H1 (cell line): ENCODE measurements at regions not wholly inside any gene's neighbourhood (a gene's known extent, or its start where the extent isn't known, plus 50 kb on each side); places are given as distances from the start of the nearest gene placed in this dataset.

Source experiments
- CTCF ChIA-PET: fragments of 300-600 bp; sonication (Branson Sonifier 250); formaldehyde crosslinking; loops from one replicate; lab custom pipeline; 2021; ENCODE audit not compliant: partially characterized antibody; lab: Charles Lee
- POLR2A ChIA-PET: fragments of 300-600 bp; sonication (Branson Sonifier 250); formaldehyde crosslinking; loops from one replicate; lab custom pipeline; 2021; ENCODE audit warnings: inconsistent platforms; ENCODE audit not compliant: partially characterized antibody; lab: Charles Lee
- DNase-seq, 2 experiments: peaks; one replicate each; pipeline versions ENCODE4 v3.0.0 to v3.0.0-alpha.2; 2010 to 2022; ENCODE audit warnings: low spot score in 2 of 2, low read depth in 1 of 2, mixed read lengths in 1 of 2
- FAIRE-seq: peaks from 2 replicates; lab custom pipeline; 2011; peaks lifted over from hg19 to GRCh38; lab: Jason Lieb, UNC
- H2AFZ ChIP-seq: 2 replicates; pipeline ENCODE4 v1.8.1; 2012; ENCODE audit warnings: low read length, inconsistent platforms
- H2AK5ac ChIP-seq: 2 replicates; pipeline ENCODE4 v1.6.1; 2013; ENCODE audit warnings: low read depth, low read length
- H2BK120ac ChIP-seq: replicated peaks from 2 replicates; pipeline ENCODE3; 2013; ENCODE audit warnings: low read depth, low read length, inconsistent platforms
- H2BK12ac ChIP-seq: 2 replicates; pipeline ENCODE4 v1.6.1; 2013; ENCODE audit warnings: low read depth, low read length
- H2BK15ac ChIP-seq: 2 replicates; pipeline ENCODE4 v1.6.1; 2013; ENCODE audit warnings: low read length
- H2BK20ac ChIP-seq: 2 replicates; pipeline ENCODE4 v1.6.1; 2013; ENCODE audit warnings: low read length
- H2BK5ac ChIP-seq: 2 replicates; pipeline ENCODE4 v1.6.1; 2013; ENCODE audit warnings: low read depth, low read length
- H3K14ac ChIP-seq: 2 replicates; pipeline ENCODE4 v1.6.1; 2013; ENCODE audit warnings: inconsistent platforms; ENCODE audit not compliant: insufficient read length
- H3K18ac ChIP-seq: 2 replicates; pipeline ENCODE4 v1.6.1; 2013; ENCODE audit warnings: low read length; ENCODE audit errors: extremely low read depth
- H3K23ac ChIP-seq: 2 replicates; pipeline ENCODE4 v1.6.1; 2013; ENCODE audit warnings: inconsistent platforms; ENCODE audit not compliant: insufficient read length
- H3K23me2 ChIP-seq: 2 replicates; pipeline ENCODE4 v1.6.1; 2013; ENCODE audit warnings: low read depth, low read length
- H3K27ac ChIP-seq: 2 replicates; pipeline ENCODE4 v1.6.1; 2011; ENCODE audit warnings: low read depth, low read length, inconsistent platforms
- H3K27me3 ChIP-seq, 4 experiments: replicated peaks in 1 of 4; 1 replicate in 1 of 4; 2 replicates in 3 of 4; pipeline versions ENCODE4 v1.6.1 to v1.8.1; 2011 to 2013; ENCODE audit warnings: low read length in 3 of 4, mild to moderate bottlenecking in 3 of 4, inconsistent platforms in 2 of 4, mixed read lengths in 2 of 4, moderate library complexity in 1 of 4; ENCODE audit not compliant: control insufficient read depth in 3 of 4, insufficient read depth in 3 of 4; ENCODE audit errors: extremely low read depth in 1 of 4
- H3K36me3 ChIP-seq, 4 experiments: 2 replicates each; pipeline versions ENCODE4 v1.6.1 to v1.8.1; 2011 to 2013; ENCODE audit warnings: mild to moderate bottlenecking in 4 of 4, low read length in 3 of 4, moderate library complexity in 2 of 4, control low read depth in 1 of 4, inconsistent platforms in 1 of 4; ENCODE audit not compliant: insufficient read depth in 4 of 4, control insufficient read depth in 2 of 4
- H3K4ac ChIP-seq: replicated peaks from 2 replicates; pipeline ENCODE3; 2013; ENCODE audit warnings: low read length, low read depth, mixed read lengths, inconsistent platforms; ENCODE audit not compliant: insufficient read length
- H3K4me1 ChIP-seq, 4 experiments: replicated peaks in 1 of 4; 1 replicate in 1 of 4; 2 replicates in 3 of 4; pipeline versions ENCODE4 v1.6.1 to v1.8.1; 2011 to 2013; ENCODE audit warnings: low read length in 3 of 4, inconsistent platforms in 2 of 4, mixed read lengths in 1 of 4; ENCODE audit not compliant: insufficient read depth in 4 of 4, control insufficient read depth in 3 of 4
- H3K4me2 ChIP-seq, 2 experiments: 2 replicates each; pipeline versions ENCODE4 v1.6.1 to v1.8.1; 2011 to 2013; ENCODE audit warnings: low read depth in 2 of 2, low read length in 2 of 2, control low read depth in 1 of 2, inconsistent platforms in 1 of 2, mild to moderate bottlenecking in 1 of 2; ENCODE audit not compliant: insufficient read depth in 1 of 2
- H3K4me3 ChIP-seq, 4 experiments: fragments of 200-600, 300-600 bp in 1 of 4; sonication (generic), shearing (Covaris generic), sonication (Bioruptor Twin) in 1 of 4; 2 replicates each; pipeline versions ENCODE4 v1.5.1 to v1.8.1; 2011 to 2016; ENCODE audit warnings: low read length in 4 of 4, low read depth in 3 of 4, control low read depth in 2 of 4, inconsistent platforms in 2 of 4, mild to moderate bottlenecking in 2 of 4, mixed read lengths in 1 of 4, moderate library complexity in 1 of 4; ENCODE audit not compliant: insufficient read depth in 2 of 4; ENCODE audit errors: extremely low read depth in 1 of 4
- H3K56ac ChIP-seq: replicated peaks from 2 replicates; pipeline ENCODE3; 2013; ENCODE audit warnings: low read depth, mild to moderate bottlenecking, mixed read lengths, low read length, inconsistent platforms; ENCODE audit not compliant: insufficient read length
- H3K79me1 ChIP-seq: 2 replicates; pipeline ENCODE4 v1.6.1; 2013; ENCODE audit warnings: low read depth, low read length, control low read depth
- H3K79me2 ChIP-seq, 2 experiments: 2 replicates each; pipeline versions ENCODE4 v1.6.1 to v1.8.1; 2012 to 2013; ENCODE audit warnings: low read length in 2 of 2, mild to moderate bottlenecking in 2 of 2, inconsistent platforms in 1 of 2; ENCODE audit not compliant: insufficient read depth in 2 of 2, control insufficient read depth in 1 of 2
- H3K9ac ChIP-seq, 4 experiments: replicated peaks in 1 of 4; 1 replicate in 1 of 4; 2 replicates in 3 of 4; pipeline versions ENCODE4 v1.6.1 to v1.8.1; 2011 to 2013; ENCODE audit warnings: low read depth in 3 of 4, low read length in 3 of 4, control low read depth in 2 of 4, mild to moderate bottlenecking in 2 of 4, moderate library complexity in 2 of 4, inconsistent platforms in 1 of 4; ENCODE audit errors: extremely low read depth in 1 of 4
- H3K9me3 ChIP-seq, 2 experiments: 2 replicates each; pipeline versions ENCODE4 v1.6.1 to v1.8.1; 2012 to 2013; ENCODE audit warnings: mild to moderate bottlenecking in 2 of 2, moderate library complexity in 2 of 2, control low read depth in 1 of 2, inconsistent platforms in 1 of 2, low read depth in 1 of 2, low read length in 1 of 2, mixed read lengths in 1 of 2; ENCODE audit not compliant: insufficient read depth in 2 of 2
- H4K20me1 ChIP-seq, 2 experiments: replicated peaks in 1 of 2; 2 replicates each; pipeline versions ENCODE3 to v1.8.1; 2011 to 2013; ENCODE audit warnings: inconsistent platforms in 2 of 2, low read length in 2 of 2, mild to moderate bottlenecking in 1 of 2; ENCODE audit not compliant: insufficient read depth in 2 of 2, control insufficient read depth in 1 of 2
- H4K5ac ChIP-seq: 2 replicates; pipeline ENCODE4 v1.6.1; 2013; ENCODE audit warnings: low read length, low read depth, mixed read lengths, inconsistent platforms; ENCODE audit not compliant: insufficient read length
- H4K8ac ChIP-seq: 2 replicates; pipeline ENCODE4 v1.8.0; 2013; ENCODE audit warnings: mild to moderate bottlenecking, moderate library complexity, low read length, inconsistent platforms; ENCODE audit not compliant: insufficient read depth; ENCODE audit errors: extremely low read depth
- H4K91ac ChIP-seq: replicated peaks from 2 replicates; pipeline ENCODE3; 2013; ENCODE audit warnings: low read length, mixed read lengths, inconsistent platforms; ENCODE audit not compliant: insufficient read length
- EGR1 ChIP-seq: IDR thresholded peaks from 2 replicates; pipeline ENCODE4 v1.6.1; 2011; ENCODE audit warnings: low read depth, low read length, borderline replicate concordance
- WGBS, 2 experiments: shearing (Covaris generic) in 1 of 2; methylation state at CpG; one replicate each; pipeline versions ENCODE4 v1.1.6 to v1.1.7; 2013 to 2015; ENCODE audit warnings: low lambda C conversion rate in 2 of 2, mixed read lengths in 2 of 2, inconsistent platforms in 1 of 2, low coverage in 1 of 2, missing lambda C conversion rate in 1 of 2; ENCODE audit not compliant: insufficient replicate concordance in 2 of 2, insufficient coverage in 1 of 2, insufficient read length in 1 of 2; ENCODE audit errors: extremely low coverage in 1 of 2, missing lambda C conversion rate in 1 of 2; 5-methylcytosine and 5-hydroxymethylcytosine counted together

- Histone ChIP-seq H3K14ac (no peak overlapping the region), H3K9ac (no peak overlapping the region), H4K8ac (no peak overlapping the region), H2BK15ac (no peak overlapping the region), H3K4me1 (no peaks in the 10 kb centered on the region; a peak in 1 of 7 replicates), H4K5ac (no peak overlapping the region), H2BK20ac (no peak overlapping the region), H3K36me3 (no peaks in the 10 kb centered on the region), H2AFZ (no peak overlapping the region), H2BK12ac (no peak overlapping the region), H3K56ac (no peak overlapping the region), H2BK5ac (no peak overlapping the region), H3K4me3 (no peak overlapping the region), H3K23me2 (no peaks in the 10 kb centered on the region), H4K91ac (no peak overlapping the region), H3K27ac (no peak overlapping the region), H3K18ac (no peak overlapping the region), H3K9me3 (no peaks in the 10 kb centered on the region), H3K79me1 (no peaks in the 10 kb centered on the region), H2BK120ac (no peak overlapping the region), H3K23ac (no peak overlapping the region), H2AK5ac (no peak overlapping the region), H3K4me2 (no peak overlapping the region), H3K79me2 (no peaks in the 10 kb centered on the region), H3K27me3 (no peaks in the 10 kb centered on the region), H4K20me1 (no peaks in the 10 kb centered on the region), H3K4ac (no peak overlapping the region)
- CTCF ChIA-PET = interaction anchor here (1.5 kb wide), 1 partner anchor 9 kb away, joined by 3 read pairs; no protein-coding TSS in a partner anchor
- POLR2A ChIA-PET = no interaction called here
- FAIRE-seq (no peak), DNase-seq (no peak)
- WGBS, 2 experiments = 84% methylated on average over 5 of the region's 5 CpGs; no CpG with 5 or more reads in 1 of the 2 experiments
- TF ChIP-seq EGR1 = no peak
Observed at GRCh38 chr12:19856389-19856788, 417.1 kb downstream of the AEBP2 start.
